PC-9 (cell line): ENCODE measurements at regions not wholly inside any gene's neighbourhood (a gene's known extent, or its start where the extent isn't known, plus 50 kb on each side); places are given as distances from the start of the nearest gene placed in this dataset.

Experiments used
- BruUV-seq: library from RNA; stranded (reverse); fragments of 400-500 nt; replicated peaks from 2 replicates; lab custom pipeline; 2021; lab: Mats Ljungman, UMichigan
- CTCF ChIA-PET: fragments of 300-600 bp; sonication (Branson Sonifier 250); formaldehyde crosslinking; loops from one replicate; lab custom pipeline; 2022; ENCODE audit warnings: antibody characterized with exemption; lab: Charles Lee
- POLR2A ChIA-PET: fragments of 300-600 bp; sonication (Branson Sonifier 250); formaldehyde crosslinking; loops from one replicate; lab custom pipeline; 2022; ENCODE audit warnings: antibody characterized with exemption; ENCODE audit not compliant: unreplicated experiment; lab: Charles Lee
- DNase-seq, 2 experiments: peaks; one replicate each; pipeline versions ENCODE4 v3.0.0 to v3.0.0-alpha.2; 2015 to 2022; ENCODE audit warnings: mixed read lengths in 1 of 2
- H2AFZ ChIP-seq: fragments of 200-600 bp; sonication (generic); 2 replicates; pipeline ENCODE4 v1.8.1; 2017; ENCODE audit warnings: antibody characterized with exemption
- H3F3A ChIP-seq: fragments of 200-600 bp; sonication (generic); 2 replicates; pipeline ENCODE4 v1.8.1; 2017; ENCODE audit warnings: antibody characterized with exemption, mild to moderate bottlenecking, low read depth; ENCODE audit not compliant: insufficient read depth
- H3K27ac ChIP-seq: fragments of 200-600 bp; sonication (generic); 2 replicates; pipeline ENCODE4 v1.6.1; 2016; ENCODE audit warnings: mixed run types
- H3K27me3 ChIP-seq: fragments of 200-600 bp; sonication (generic); 2 replicates; pipeline ENCODE4 v1.6.1; 2016; ENCODE audit warnings: low read depth, mixed run types; ENCODE audit not compliant: insufficient read depth
- H3K36me3 ChIP-seq: fragments of 200-600 bp; sonication (generic); 2 replicates; pipeline ENCODE4 v1.6.1; 2016; ENCODE audit warnings: low read depth, mixed run types
- H3K4me1 ChIP-seq: fragments of 200-600 bp; sonication (generic); replicated peaks from 2 replicates; pipeline ENCODE4 v1.6.1; 2016; ENCODE audit warnings: mixed run types; ENCODE audit not compliant: insufficient read depth
- H3K4me2 ChIP-seq: fragments of 200-600 bp; sonication (generic); 2 replicates; pipeline ENCODE4 v1.6.1; 2017; ENCODE audit warnings: mixed run types
- H3K4me3 ChIP-seq: fragments of 200-600 bp; sonication (generic); 2 replicates; pipeline ENCODE4 v1.6.1; 2016; ENCODE audit warnings: mixed run types
- H3K79me2 ChIP-seq: fragments of 200-600 bp; sonication (generic); 2 replicates; pipeline ENCODE4 v1.6.1; 2017; ENCODE audit warnings: low read depth, mixed run types
- H3K9me2 ChIP-seq: fragments of 200-600 bp; sonication (generic); 2 replicates; pipeline ENCODE4 v1.8.1; 2017; ENCODE audit warnings: mild to moderate bottlenecking; ENCODE audit not compliant: insufficient read depth
- H3K9me3 ChIP-seq: fragments of 200-600 bp; sonication (generic); 2 replicates; pipeline ENCODE4 v1.8.1; 2016; ENCODE audit warnings: low read depth; ENCODE audit not compliant: insufficient read depth
- H4K20me1 ChIP-seq: fragments of 200-600 bp; sonication (generic); 2 replicates; pipeline ENCODE4 v1.8.1; 2017; ENCODE audit not compliant: insufficient read depth
- CTCF ChIP-seq: fragments of 200-600 bp; sonication (generic); conservative IDR thresholded peaks from 2 replicates; pipeline ENCODE4 v1.6.1; 2017; ENCODE audit warnings: mixed run types, antibody characterized with exemption, mild to moderate bottlenecking, moderate library complexity
- EZH2 ChIP-seq: fragments of 200-600 bp; sonication (generic); IDR thresholded peaks from 2 replicates; pipeline ENCODE4 v1.8.0; 2017; ENCODE audit warnings: antibody characterized with exemption, low read depth
- intact Hi-C: fragments of 100-400 bp; cut with micrococcal nuclease; formaldehyde crosslinking; loops from one replicate; pipeline ENCODE4 v1.10.0; 2022; ENCODE audit not compliant: unreplicated experiment

GRCh38 chrX:113048480-113048879 is 207.8 kb upstream of the AMOT start:
- CTCF ChIA-PET: no interaction called here
- Histone ChIP-seq H3K79me2 (no peaks in the 10 kb centered on the region), H3K27ac (no peak overlapping the region), H3K9me3 (no peaks in the 10 kb centered on the region), H2AFZ (no peak overlapping the region), H3K27me3 (no peaks in the 10 kb centered on the region), H4K20me1 (no peaks in the 10 kb centered on the region), H3K9me2 (no peaks in the 10 kb centered on the region), H3F3A (no peaks in the 10 kb centered on the region), H3K36me3 (no peaks in the 10 kb centered on the region), H3K4me3 (no peak overlapping the region), H3K4me2 (no peak overlapping the region), H3K4me1 (no peaks in the 10 kb centered on the region)
- intact Hi-C loops: no loop called here
- POLR2A ChIA-PET: no interaction called here
- no peak for TF ChIP-seq CTCF
- TF ChIP-seq EZH2: no peak
- BruUV-seq: no TSS peak
- DNase-seq: no peak

GRCh38 chrX:113033966-113034680 is 193.5 kb upstream of the AMOT start:
- intact Hi-C loops: no loop called here
- Histone ChIP-seq H2AFZ (no peak overlapping the region), H3K4me2 (no peak overlapping the region), H4K20me1 (no peaks in the 10 kb centered on the region), H3K4me1 (no peaks in the 10 kb centered on the region), H3K36me3 (no peaks in the 10 kb centered on the region), H3K79me2 (no peaks in the 10 kb centered on the region), H3K9me3 (0 out of 2 replicates have a peak, but pooled peaks cover 5% of the 10 kb centered on the region), H3K27ac (no peak overlapping the region), H3K27me3 (no peaks in the 10 kb centered on the region), H3K4me3 (no peak overlapping the region), H3K9me2 (no peaks in the 10 kb centered on the region), H3F3A (no peaks in the 10 kb centered on the region)
- no peak for TF ChIP-seq EZH2
- TF ChIP-seq CTCF: no peak
- no TSS peak for BruUV-seq
- ChIA-PET POLR2A (no interaction called here), CTCF (no interaction called here)
- DNase-seq: peak in 1 of 2 experiments; percentile 34

- Histone ChIP-seq H3K4me1 (no peaks in the 10 kb centered on the region), H4K20me1 (no peaks in the 10 kb centered on the region), H2AFZ (no peak overlapping the region), H3K36me3 (no peaks in the 10 kb centered on the region), H3K9me2 (0 out of 2 replicates have a peak, but pooled peaks cover 3% of the 10 kb centered on the region), H3K9me3 (no peaks in the 10 kb centered on the region), H3F3A (no peaks in the 10 kb centered on the region), H3K4me2 (no peak overlapping the region), H3K27ac (no peak overlapping the region), H3K4me3 (no peak overlapping the region), H3K27me3 (no peaks in the 10 kb centered on the region), H3K79me2 (no peaks in the 10 kb centered on the region)
- DNase-seq: no peak
- ChIA-PET POLR2A (no interaction called here), CTCF (no interaction called here)
- BruUV-seq: no TSS peak
- intact Hi-C loops: no loop called here
- TF ChIP-seq CTCF (no peak), EZH2 (no peak)
Measured at GRCh38 chrX:113019958-113020357, 179.3 kb upstream of the AMOT start.
